GM12878 (cell line): ENCODE measurements at regions not wholly inside any gene's neighbourhood (a gene's known extent, or its start where the extent isn't known, plus 50 kb on each side); places are given as distances from the start of the nearest gene placed in this dataset.

Experiments
- ATAC-seq: fragments of 200-7000 bp; cut with Tn5 transposase; 3 replicates; pipeline ENCODE4 v1.9.1; 2020; ENCODE audit warnings: mild to moderate bottlenecking, moderate library complexity
- BruUV-seq: library from RNA; stranded (reverse); fragments of 400-500 nt; replicated peaks from 2 replicates; lab custom pipeline; 2021; lab: Mats Ljungman, UMichigan
- CTCF ChIA-PET: fragments of 300-600 bp; sonication (Branson Sonifier 250); formaldehyde crosslinking; extraction: SDS; loops from one replicate; lab custom pipeline; 2021; ENCODE audit warnings: inconsistent platforms; lab: Yijun Ruan, JAX
- POLR2A ChIA-PET: fragments of 350-600 bp; formaldehyde crosslinking; extraction: SDS; loops from one replicate; lab custom pipeline; 2021; ENCODE audit warnings: inconsistent platforms; lab: Charles Lee
- RAD21 ChIA-PET: fragments of 300-600 bp; sonication (Branson Sonifier 250); formaldehyde crosslinking; loops from one replicate; lab custom pipeline; 2023; ENCODE audit warnings: antibody characterized with exemption; ENCODE audit not compliant: unreplicated experiment; lab: Charles Lee
- SMC1A ChIA-PET: fragments of 300-600 bp; sonication (Branson Sonifier 250); formaldehyde crosslinking; loops from one replicate; lab custom pipeline; 2023; ENCODE audit not compliant: unreplicated experiment, uncharacterized antibody; lab: Charles Lee
- DNase-seq: peaks from one replicate; pipeline ENCODE4 v3.0.0-alpha.2; 2011; ENCODE audit warnings: low read depth, low spot score
- FAIRE-seq: peaks from 3 replicates; lab custom pipeline; 2011; peaks lifted over from hg19 to GRCh38; lab: Jason Lieb, UNC
- H2AFZ ChIP-seq: 2 replicates; pipeline ENCODE4 v1.6.0; 2011; ENCODE audit warnings: low read depth, low read length, control low read depth; ENCODE audit not compliant: control insufficient read depth
- H3K27ac ChIP-seq: 2 replicates; pipeline ENCODE4 v1.5.1; 2011; ENCODE audit warnings: control low read depth; ENCODE audit not compliant: control insufficient read depth, insufficient read depth
- H3K27me3 ChIP-seq, 2 experiments: replicated peaks in 1 of 2; 2 replicates each; pipeline versions ENCODE4 v1.6.0 to v1.6.1; 2011; ENCODE audit warnings: low read length in 1 of 2; ENCODE audit not compliant: control insufficient read depth in 2 of 2, insufficient read depth in 2 of 2
- H3K36me3 ChIP-seq, 2 experiments: 2 replicates each; pipeline ENCODE4 v1.5.1; 2011; ENCODE audit warnings: low read length in 1 of 2; ENCODE audit not compliant: control insufficient read depth in 2 of 2, insufficient read depth in 2 of 2
- H3K4me1 ChIP-seq: 2 replicates; pipeline ENCODE4 v1.6.1; 2011; ENCODE audit warnings: mild to moderate bottlenecking, low read length, moderate library complexity, mixed read lengths; ENCODE audit not compliant: control insufficient read depth, insufficient read depth
- H3K4me2 ChIP-seq: 2 replicates; pipeline ENCODE4 v1.6.0; 2011; ENCODE audit warnings: control low read depth; ENCODE audit not compliant: control insufficient read depth, insufficient read depth
- H3K4me3 ChIP-seq: fragments of 200-600 bp; sonication (generic); 2 replicates; pipeline ENCODE4 v1.5.1; 2016
- H3K79me2 ChIP-seq: 2 replicates; pipeline ENCODE4 v1.6.0; 2011; ENCODE audit warnings: low read length; ENCODE audit not compliant: control insufficient read depth, insufficient read depth
- H3K9ac ChIP-seq: 2 replicates; pipeline ENCODE4 v1.8.0; 2011; ENCODE audit warnings: low read length, control low read depth, mixed read lengths; ENCODE audit not compliant: control insufficient read depth, insufficient read depth
- H3K9me3 ChIP-seq: replicated peaks from 3 replicates; pipeline ENCODE4 v1.5.1; 2011; ENCODE audit warnings: mild to moderate bottlenecking, low read length; ENCODE audit not compliant: control insufficient read depth, insufficient read depth
- H4K20me1 ChIP-seq: 2 replicates; pipeline ENCODE4 v1.6.0; 2011; ENCODE audit not compliant: control insufficient read depth, insufficient read depth
- CEBPB ChIP-seq, 2 experiments: fragments of 150-350 bp in 1 of 2; IDR thresholded peaks; 2 replicates each; pipeline ENCODE4 v1.6.1; 2012 to 2014; ENCODE audit warnings: low read depth in 2 of 2, low read length in 2 of 2, borderline replicate concordance in 1 of 2, inconsistent platforms in 1 of 2
- CHD1 ChIP-seq: IDR thresholded peaks from 2 replicates; pipeline ENCODE4 v1.6.1; 2012; ENCODE audit warnings: low read depth, low read length, improper control_type of control experiment
- CHD4 ChIP-seq: fragments of 200-600 bp; sonication (generic); IDR thresholded peaks from 2 replicates; pipeline ENCODE4 v1.6.1; 2016; ENCODE audit warnings: mild to moderate bottlenecking
- EED ChIP-seq: sonication (generic); IDR thresholded peaks from 2 replicates; pipeline ENCODE4 v1.6.1; 2016; ENCODE audit warnings: antibody characterized with exemption, low read depth
- EP300 ChIP-seq, 2 experiments: fragments of 150-350 bp in 1 of 2; IDR thresholded peaks; 2 replicates each; pipeline ENCODE4 v1.6.1; 2011 to 2012; ENCODE audit warnings: low read depth in 2 of 2, low read length in 2 of 2, borderline replicate concordance in 1 of 2, improper control_type of control experiment in 1 of 2, inconsistent platforms in 1 of 2; ENCODE audit not compliant: control insufficient read depth in 1 of 2
- IKZF2 ChIP-seq, 2 experiments: fragments of 450-650 bp; IDR thresholded peaks; 2 replicates each; pipeline ENCODE4 v1.6.1; 2017; ENCODE audit warnings: mild to moderate bottlenecking in 2 of 2, moderate library complexity in 2 of 2
- IRF4 ChIP-seq: IDR thresholded peaks from 2 replicates; pipeline ENCODE4 v1.6.1; 2011; ENCODE audit warnings: low read depth, low read length
- NR2C2 ChIP-seq: IDR thresholded peaks from 2 replicates; pipeline ENCODE4 v1.6.1; 2011; ENCODE audit warnings: borderline replicate concordance, low read depth; ENCODE audit not compliant: control insufficient read depth, insufficient read length
- SRF ChIP-seq, 2 experiments: IDR thresholded peaks; 2 replicates each; pipeline ENCODE4 v1.6.1; 2011; ENCODE audit warnings: low read depth in 2 of 2, low read length in 2 of 2, mild to moderate bottlenecking in 1 of 2, moderate library complexity in 1 of 2
- YBX1 ChIP-seq: fragments of 450-650 bp; IDR thresholded peaks from 2 replicates; pipeline ENCODE4 v1.6.1; 2016; ENCODE audit warnings: antibody characterized with exemption
- ZBED1 ChIP-seq: IDR thresholded peaks from 2 replicates; pipeline ENCODE4 v1.6.1; 2016; ENCODE audit warnings: borderline replicate concordance
- ZNF24 ChIP-seq: fragments of 450-650 bp; IDR thresholded peaks from 2 replicates; pipeline ENCODE4 v1.6.1; 2017; ENCODE audit warnings: antibody characterized with exemption, mild to moderate bottlenecking
- WGBS: methylation state at CpG from one replicate; pipeline ENCODE4 v1.1.6; 2016; ENCODE audit warnings: low lambda C conversion rate; ENCODE audit not compliant: insufficient replicate concordance, insufficient coverage; ENCODE audit errors: missing lambda C conversion rate; 5-methylcytosine and 5-hydroxymethylcytosine counted together
- in situ Hi-C: fragments of 300-500 bp; cut with MboI; formaldehyde crosslinking; loops from 9 replicates; pipeline ENCODE4 v1.14.3; 2018; ENCODE audit warnings: mixed read lengths
- intact Hi-C: fragments of 100-400 bp; cut with micrococcal nuclease; formaldehyde crosslinking; loops from one replicate; pipeline ENCODE4 v1.14.2; 2022; ENCODE audit not compliant: unreplicated experiment
- TF ChIP-seq, protein P1 (sequence below): fragments of 450-650 bp; conservative IDR thresholded peaks from 2 replicates; pipeline ENCODE4 v1.6.1; 2017; ENCODE audit warnings: mild to moderate bottlenecking, moderate library complexity
- TF ChIP-seq, protein P2 (sequence below): fragments of 450-650 bp; IDR thresholded peaks from 2 replicates; pipeline ENCODE4 v1.6.1; 2017; ENCODE audit warnings: mild to moderate bottlenecking
- TF ChIP-seq, protein P3 (sequence below): IDR thresholded peaks from 2 replicates; pipeline ENCODE4 v1.6.1; 2012; ENCODE audit warnings: improper control_type of control experiment, low read depth, low read length; ENCODE audit not compliant: insufficient replicate concordance
- TF ChIP-seq, protein P4 (sequence below): IDR thresholded peaks from 2 replicates; pipeline ENCODE4 v1.6.1; 2012; ENCODE audit warnings: low read depth, low read length, improper control_type of control experiment

DNA sequence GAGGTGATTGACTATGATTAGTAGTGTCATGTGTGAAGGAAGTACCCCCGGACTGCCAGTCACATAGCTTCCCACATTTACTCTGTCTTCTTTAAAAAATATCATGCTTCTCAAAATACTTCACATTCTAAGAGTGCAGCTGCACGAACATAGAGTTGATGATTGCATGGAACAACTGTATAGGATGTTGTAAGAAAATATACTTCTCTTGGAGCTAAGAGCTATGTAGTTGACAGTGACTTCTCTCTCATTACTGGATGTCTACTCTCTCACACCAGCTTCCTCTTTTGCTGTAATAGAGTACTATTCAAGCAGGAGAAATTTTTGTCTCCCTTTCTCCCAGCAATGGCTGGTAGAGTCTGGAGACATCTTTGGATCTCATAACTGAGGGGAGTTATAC, 99.4 kb upstream of the PUDP start:
- no peaks in the 10 kb centered on the region for H3K27me3 ChIP-seq
- no peak for FAIRE-seq
- no peak overlapping the region for H3K27ac ChIP-seq
- BruUV-seq = no TSS peak
- ChIA-PET CTCF (interaction anchor here (1.9 kb wide), 1 partner anchor 9 kb away, joined by 5 read pairs; no protein-coding TSS in a partner anchor), POLR2A (no interaction called here), SMC1A (interaction anchor here (0.9 to 1.2 kb wide), 2 partner anchors 13 to 17 kb away, joined by 3 to 4 read pairs; no protein-coding TSS in a partner anchor), RAD21 (no interaction called here)
- 85% methylated on average over 2 of the region's 2 CpGs for WGBS
- no peak for DNase-seq
- no peak overlapping the region for H3K9ac ChIP-seq
- H3K79me2 ChIP-seq = no peaks in the 10 kb centered on the region
- peaks cover 13% of the 10 kb centered on the region for H3K4me1 ChIP-seq
- ATAC-seq = no peak
- H3K9me3 ChIP-seq = no peaks in the 10 kb centered on the region; the same call in 2 of the 3 replicates
- H3K36me3 ChIP-seq = no peaks in the 10 kb centered on the region
- no peak overlapping the region for H2AFZ ChIP-seq
- no peaks in the 10 kb centered on the region for H4K20me1 ChIP-seq
- in situ Hi-C loops = no loop called here
- H3K4me3 ChIP-seq = no peak overlapping the region
- intact Hi-C loops = no loop called here
- H3K4me2 ChIP-seq = no peak overlapping the region
- no peak for TF ChIP-seq SRF (IDR thresholded peaks at IDR 0.05; ENCODE audit: low read depth in 2 of 2, low read length in 2 of 2)
- TF ChIP-seq EED = no peak
- TF ChIP-seq IRF4 = no peak
- no peak for TF ChIP-seq ZNF24
- no peak for TF ChIP-seq NR2C2
- TF ChIP-seq ZBED1 = no peak
- TF ChIP-seq CHD4 = no peak
- no peak for TF ChIP-seq CEBPB (IDR thresholded peaks at IDR 0.05; ENCODE audit: borderline replicate concordance in 1 of 2, low read depth in 2 of 2, low read length in 2 of 2)
- TF ChIP-seq, protein P1, sequence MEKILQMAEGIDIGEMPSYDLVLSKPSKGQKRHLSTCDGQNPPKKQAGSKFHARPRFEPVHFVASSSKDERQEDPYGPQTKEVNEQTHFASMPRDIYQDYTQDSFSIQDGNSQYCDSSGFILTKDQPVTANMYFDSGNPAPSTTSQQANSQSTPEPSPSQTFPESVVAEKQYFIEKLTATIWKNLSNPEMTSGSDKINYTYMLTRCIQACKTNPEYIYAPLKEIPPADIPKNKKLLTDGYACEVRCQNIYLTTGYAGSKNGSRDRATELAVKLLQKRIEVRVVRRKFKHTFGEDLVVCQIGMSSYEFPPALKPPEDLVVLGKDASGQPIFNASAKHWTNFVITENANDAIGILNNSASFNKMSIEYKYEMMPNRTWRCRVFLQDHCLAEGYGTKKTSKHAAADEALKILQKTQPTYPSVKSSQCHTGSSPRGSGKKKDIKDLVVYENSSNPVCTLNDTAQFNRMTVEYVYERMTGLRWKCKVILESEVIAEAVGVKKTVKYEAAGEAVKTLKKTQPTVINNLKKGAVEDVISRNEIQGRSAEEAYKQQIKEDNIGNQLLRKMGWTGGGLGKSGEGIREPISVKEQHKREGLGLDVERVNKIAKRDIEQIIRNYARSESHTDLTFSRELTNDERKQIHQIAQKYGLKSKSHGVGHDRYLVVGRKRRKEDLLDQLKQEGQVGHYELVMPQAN = no peak
- TF ChIP-seq CHD1 = no peak
- no peak for TF ChIP-seq YBX1
- no peak for TF ChIP-seq EP300 (IDR thresholded peaks at IDR 0.05; ENCODE audit: borderline replicate concordance in 1 of 2, control insufficient read depth in 1 of 2, low read depth in 2 of 2, low read length in 2 of 2)
- no peak for TF ChIP-seq IKZF2 (IDR thresholded peaks at IDR 0.05)
- TF ChIP-seq, protein P2, sequence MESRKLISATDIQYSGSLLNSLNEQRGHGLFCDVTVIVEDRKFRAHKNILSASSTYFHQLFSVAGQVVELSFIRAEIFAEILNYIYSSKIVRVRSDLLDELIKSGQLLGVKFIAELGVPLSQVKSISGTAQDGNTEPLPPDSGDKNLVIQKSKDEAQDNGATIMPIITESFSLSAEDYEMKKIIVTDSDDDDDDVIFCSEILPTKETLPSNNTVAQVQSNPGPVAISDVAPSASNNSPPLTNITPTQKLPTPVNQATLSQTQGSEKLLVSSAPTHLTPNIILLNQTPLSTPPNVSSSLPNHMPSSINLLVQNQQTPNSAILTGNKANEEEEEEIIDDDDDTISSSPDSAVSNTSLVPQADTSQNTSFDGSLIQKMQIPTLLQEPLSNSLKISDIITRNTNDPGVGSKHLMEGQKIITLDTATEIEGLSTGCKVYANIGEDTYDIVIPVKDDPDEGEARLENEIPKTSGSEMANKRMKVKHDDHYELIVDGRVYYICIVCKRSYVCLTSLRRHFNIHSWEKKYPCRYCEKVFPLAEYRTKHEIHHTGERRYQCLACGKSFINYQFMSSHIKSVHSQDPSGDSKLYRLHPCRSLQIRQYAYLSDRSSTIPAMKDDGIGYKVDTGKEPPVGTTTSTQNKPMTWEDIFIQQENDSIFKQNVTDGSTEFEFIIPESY = no peak
- TF ChIP-seq, protein P3, sequence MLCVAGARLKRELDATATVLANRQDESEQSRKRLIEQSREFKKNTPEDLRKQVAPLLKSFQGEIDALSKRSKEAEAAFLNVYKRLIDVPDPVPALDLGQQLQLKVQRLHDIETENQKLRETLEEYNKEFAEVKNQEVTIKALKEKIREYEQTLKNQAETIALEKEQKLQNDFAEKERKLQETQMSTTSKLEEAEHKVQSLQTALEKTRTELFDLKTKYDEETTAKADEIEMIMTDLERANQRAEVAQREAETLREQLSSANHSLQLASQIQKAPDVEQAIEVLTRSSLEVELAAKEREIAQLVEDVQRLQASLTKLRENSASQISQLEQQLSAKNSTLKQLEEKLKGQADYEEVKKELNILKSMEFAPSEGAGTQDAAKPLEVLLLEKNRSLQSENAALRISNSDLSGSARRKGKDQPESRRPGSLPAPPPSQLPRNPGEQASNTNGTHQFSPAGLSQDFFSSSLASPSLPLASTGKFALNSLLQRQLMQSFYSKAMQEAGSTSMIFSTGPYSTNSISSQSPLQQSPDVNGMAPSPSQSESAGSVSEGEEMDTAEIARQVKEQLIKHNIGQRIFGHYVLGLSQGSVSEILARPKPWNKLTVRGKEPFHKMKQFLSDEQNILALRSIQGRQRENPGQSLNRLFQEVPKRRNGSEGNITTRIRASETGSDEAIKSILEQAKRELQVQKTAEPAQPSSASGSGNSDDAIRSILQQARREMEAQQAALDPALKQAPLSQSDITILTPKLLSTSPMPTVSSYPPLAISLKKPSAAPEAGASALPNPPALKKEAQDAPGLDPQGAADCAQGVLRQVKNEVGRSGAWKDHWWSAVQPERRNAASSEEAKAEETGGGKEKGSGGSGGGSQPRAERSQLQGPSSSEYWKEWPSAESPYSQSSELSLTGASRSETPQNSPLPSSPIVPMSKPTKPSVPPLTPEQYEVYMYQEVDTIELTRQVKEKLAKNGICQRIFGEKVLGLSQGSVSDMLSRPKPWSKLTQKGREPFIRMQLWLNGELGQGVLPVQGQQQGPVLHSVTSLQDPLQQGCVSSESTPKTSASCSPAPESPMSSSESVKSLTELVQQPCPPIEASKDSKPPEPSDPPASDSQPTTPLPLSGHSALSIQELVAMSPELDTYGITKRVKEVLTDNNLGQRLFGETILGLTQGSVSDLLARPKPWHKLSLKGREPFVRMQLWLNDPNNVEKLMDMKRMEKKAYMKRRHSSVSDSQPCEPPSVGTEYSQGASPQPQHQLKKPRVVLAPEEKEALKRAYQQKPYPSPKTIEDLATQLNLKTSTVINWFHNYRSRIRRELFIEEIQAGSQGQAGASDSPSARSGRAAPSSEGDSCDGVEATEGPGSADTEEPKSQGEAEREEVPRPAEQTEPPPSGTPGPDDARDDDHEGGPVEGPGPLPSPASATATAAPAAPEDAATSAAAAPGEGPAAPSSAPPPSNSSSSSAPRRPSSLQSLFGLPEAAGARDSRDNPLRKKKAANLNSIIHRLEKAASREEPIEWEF = no peak
- TF ChIP-seq, protein P4, sequence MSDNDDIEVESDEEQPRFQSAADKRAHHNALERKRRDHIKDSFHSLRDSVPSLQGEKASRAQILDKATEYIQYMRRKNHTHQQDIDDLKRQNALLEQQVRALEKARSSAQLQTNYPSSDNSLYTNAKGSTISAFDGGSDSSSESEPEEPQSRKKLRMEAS = no peak
